ENCODE measurements at regions not wholly inside any gene's neighbourhood (a gene's known extent, or its start where the extent isn't known, plus 50 kb on each side); places are given as distances from the start of the nearest gene placed in this dataset.

DNA sequence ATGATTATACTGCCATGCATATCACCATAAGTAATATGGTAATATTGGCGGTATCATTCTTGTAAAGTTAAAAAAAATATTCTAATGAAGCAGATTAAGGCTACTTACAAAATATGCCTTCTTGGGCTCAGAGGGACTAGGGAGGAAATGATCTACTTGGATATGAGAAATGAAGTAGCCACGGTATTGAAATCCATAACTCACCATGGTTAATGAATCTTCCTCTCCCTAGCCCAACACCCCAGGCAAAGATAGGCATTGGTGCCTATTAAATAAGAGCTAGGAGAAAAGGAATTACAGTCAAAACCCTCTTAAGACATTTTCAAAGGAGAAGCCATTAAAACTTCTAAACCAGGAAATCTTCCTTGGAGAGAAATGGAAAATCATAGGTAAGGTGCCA is 280.5 kb downstream of the TFAP2B start:
- intact Hi-C loops (cut with micrococcal nuclease; ENCODE audit: unreplicated experiment), result no loop called here
- no TSS peak for BruUV-seq (replicated peaks)

DNA sequence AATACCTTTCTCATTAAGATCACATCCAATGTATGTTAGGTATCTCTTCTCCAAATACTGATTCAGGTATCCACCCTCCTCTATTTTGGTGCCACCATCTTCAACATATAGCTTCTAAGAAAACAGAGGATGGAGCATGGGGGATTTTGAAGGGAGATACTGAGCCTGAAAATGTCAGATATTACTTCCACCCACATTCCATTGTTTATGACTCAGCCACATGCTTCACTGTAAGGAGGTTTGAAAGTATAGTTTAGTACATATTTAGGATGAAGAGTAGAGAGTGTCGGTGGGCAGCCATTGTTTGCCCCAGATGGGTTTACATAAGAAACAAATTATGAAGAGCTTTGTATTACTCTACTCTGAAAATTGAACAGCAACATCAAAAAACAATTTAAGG is 286.7 kb downstream of the TFAP2B start:
- intact Hi-C loops (cut with micrococcal nuclease; ENCODE audit: unreplicated experiment), result no loop called here

More for the DNA sequence above, 280.5 kb downstream of the TFAP2B start:
- H3K27ac ChIP-seq (ENCODE audit: low read depth, low read length, poor library complexity, severe bottlenecking), result no peak overlapping the region
- no peak overlapping the region for H3K4me3 ChIP-seq (ENCODE audit: low read depth, low read length, poor library complexity, severe bottlenecking)
- DNase-seq (ENCODE audit: low spot score), result no peak
- ChIA-PET CTCF (no interaction called here), POLR2A (ENCODE audit: low non-redundant PET) (no interaction called here)
- TF ChIP-seq, protein P1, sequence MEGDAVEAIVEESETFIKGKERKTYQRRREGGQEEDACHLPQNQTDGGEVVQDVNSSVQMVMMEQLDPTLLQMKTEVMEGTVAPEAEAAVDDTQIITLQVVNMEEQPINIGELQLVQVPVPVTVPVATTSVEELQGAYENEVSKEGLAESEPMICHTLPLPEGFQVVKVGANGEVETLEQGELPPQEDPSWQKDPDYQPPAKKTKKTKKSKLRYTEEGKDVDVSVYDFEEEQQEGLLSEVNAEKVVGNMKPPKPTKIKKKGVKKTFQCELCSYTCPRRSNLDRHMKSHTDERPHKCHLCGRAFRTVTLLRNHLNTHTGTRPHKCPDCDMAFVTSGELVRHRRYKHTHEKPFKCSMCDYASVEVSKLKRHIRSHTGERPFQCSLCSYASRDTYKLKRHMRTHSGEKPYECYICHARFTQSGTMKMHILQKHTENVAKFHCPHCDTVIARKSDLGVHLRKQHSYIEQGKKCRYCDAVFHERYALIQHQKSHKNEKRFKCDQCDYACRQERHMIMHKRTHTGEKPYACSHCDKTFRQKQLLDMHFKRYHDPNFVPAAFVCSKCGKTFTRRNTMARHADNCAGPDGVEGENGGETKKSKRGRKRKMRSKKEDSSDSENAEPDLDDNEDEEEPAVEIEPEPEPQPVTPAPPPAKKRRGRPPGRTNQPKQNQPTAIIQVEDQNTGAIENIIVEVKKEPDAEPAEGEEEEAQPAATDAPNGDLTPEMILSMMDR (conservative IDR thresholded peaks at IDR 0.05; ENCODE audit: low read depth, low read length), result no peak
- TF ChIP-seq EZH2 (IDR thresholded peaks at IDR 0.05; ENCODE audit: borderline replicate concordance, low read depth, low read length, poor library complexity, severe bottlenecking), result no peak
- H3K27me3 ChIP-seq (replicated peaks; ENCODE audit: insufficient read depth, low read depth, low read length, poor library complexity), result no peaks in the 10 kb centered on the region
- no peaks in the 10 kb centered on the region for H3K9me3 ChIP-seq (ENCODE audit: low read depth, low read length, poor library complexity, severe bottlenecking)
- no peaks in the 10 kb centered on the region for H3K36me3 ChIP-seq (ENCODE audit: insufficient read depth, low read length, poor library complexity, severe bottlenecking)
- no peaks in the 10 kb centered on the region for H3K4me1 ChIP-seq (ENCODE audit: insufficient read depth, low read length, poor library complexity, severe bottlenecking)

DNA sequence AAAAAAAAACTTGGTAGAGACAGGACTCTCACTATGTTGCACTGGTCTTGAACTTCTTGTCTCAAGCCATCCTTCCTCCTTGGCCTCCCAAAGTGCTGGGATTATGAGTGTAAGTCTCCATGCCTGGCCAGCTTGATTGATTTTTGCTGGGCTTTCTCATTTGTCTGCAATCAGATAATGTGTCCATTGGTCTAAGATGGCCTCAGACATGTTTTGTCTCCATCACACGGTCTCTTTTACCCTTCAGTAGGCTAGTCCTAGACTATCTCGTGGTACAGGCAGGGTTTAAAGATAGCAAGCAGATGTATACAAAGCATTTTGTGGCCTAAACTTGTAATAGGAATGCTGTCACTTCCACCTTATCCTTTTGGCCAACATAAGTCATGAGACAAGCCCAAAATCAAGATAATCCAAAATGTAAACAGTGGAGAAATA is 289.1 kb downstream of the TFAP2B start:
- Histone ChIP-seq H3K4me3 (ENCODE audit: low read depth, low read length, poor library complexity, severe bottlenecking) (no peak overlapping the region), H3K9me3 (ENCODE audit: low read depth, low read length, poor library complexity, severe bottlenecking) (no peaks in the 10 kb centered on the region), H3K4me1 (ENCODE audit: insufficient read depth, low read length, poor library complexity, severe bottlenecking) (no peaks in the 10 kb centered on the region), H3K27me3 (replicated peaks; ENCODE audit: insufficient read depth, low read depth, low read length, poor library complexity) (no peaks in the 10 kb centered on the region), H3K27ac (ENCODE audit: low read depth, low read length, poor library complexity, severe bottlenecking) (no peak overlapping the region), H3K36me3 (ENCODE audit: insufficient read depth, low read length, poor library complexity, severe bottlenecking) (no peaks in the 10 kb centered on the region)
- no peak for DNase-seq (ENCODE audit: low spot score)
- CTCF ChIA-PET, result no interaction called here
- TF ChIP-seq EZH2 (IDR thresholded peaks at IDR 0.05; ENCODE audit: borderline replicate concordance, low read depth, low read length, poor library complexity, severe bottlenecking), result no peak
- TF ChIP-seq, protein P1 (conservative IDR thresholded peaks at IDR 0.05; ENCODE audit: low read depth, low read length), result no peak
- POLR2A ChIA-PET (ENCODE audit: low non-redundant PET), result no interaction called here
- BruUV-seq (replicated peaks), result no TSS peak
- intact Hi-C loops (cut with micrococcal nuclease; ENCODE audit: unreplicated experiment), result no loop called here

More for the DNA sequence above, 286.7 kb downstream of the TFAP2B start:
- no TSS peak for BruUV-seq (replicated peaks)
- Histone ChIP-seq H3K27ac (ENCODE audit: low read depth, low read length, poor library complexity, severe bottlenecking) (no peak overlapping the region), H3K27me3 (replicated peaks; ENCODE audit: insufficient read depth, low read depth, low read length, poor library complexity) (no peaks in the 10 kb centered on the region), H3K36me3 (ENCODE audit: insufficient read depth, low read length, poor library complexity, severe bottlenecking) (no peaks in the 10 kb centered on the region), H3K4me1 (ENCODE audit: insufficient read depth, low read length, poor library complexity, severe bottlenecking) (no peaks in the 10 kb centered on the region), H3K4me3 (ENCODE audit: low read depth, low read length, poor library complexity, severe bottlenecking) (no peak overlapping the region), H3K9me3 (ENCODE audit: low read depth, low read length, poor library complexity, severe bottlenecking) (no peaks in the 10 kb centered on the region)
- no peak for TF ChIP-seq EZH2 (IDR thresholded peaks at IDR 0.05; ENCODE audit: borderline replicate concordance, low read depth, low read length, poor library complexity, severe bottlenecking)
- TF ChIP-seq, protein P1 (conservative IDR thresholded peaks at IDR 0.05; ENCODE audit: low read depth, low read length), result no peak
- POLR2A ChIA-PET (ENCODE audit: low non-redundant PET), result no interaction called here
- CTCF ChIA-PET, result no interaction called here
- no peak for DNase-seq (ENCODE audit: low spot score)

Measured in A673 (cell line).